Calu3 (cell line): ENCODE measurements at regions not wholly inside any gene's neighbourhood (a gene's known extent, or its start where the extent isn't known, plus 50 kb on each side); places are given as distances from the start of the nearest gene placed in this dataset.

ENCODE experiments used
- BruUV-seq: library from RNA; stranded (reverse); fragments of 400-500 nt; replicated peaks from 2 replicates; lab custom pipeline; 2021; lab: Mats Ljungman, UMichigan
- CTCF ChIA-PET: fragments of 300-600 bp; sonication (Branson Sonifier 250); formaldehyde crosslinking; loops from one replicate; lab custom pipeline; 2022; ENCODE audit warnings: antibody characterized with exemption; lab: Charles Lee
- DNase-seq: peaks from one replicate; pipeline ENCODE4 v3.0.0; 2022
- H3K27ac Mint-ChIP-seq: one replicate; pipeline ENCODE4 v1.8.0; 2022; ENCODE audit warnings: mixed read lengths; ENCODE audit not compliant: unreplicated experiment
- H3K27me3 Mint-ChIP-seq: one replicate; pipeline ENCODE4 v1.8.0; 2022; ENCODE audit warnings: mixed read lengths; ENCODE audit not compliant: unreplicated experiment
- H3K36me3 Mint-ChIP-seq: one replicate; pipeline ENCODE4 v1.8.0; 2022; ENCODE audit warnings: mild to moderate bottlenecking, moderate library complexity, mixed read lengths; ENCODE audit not compliant: insufficient read depth, unreplicated experiment
- H3K4me1 Mint-ChIP-seq: one replicate; pipeline ENCODE4 v1.8.0; 2022; ENCODE audit warnings: mild to moderate bottlenecking, low read depth, mixed read lengths; ENCODE audit not compliant: unreplicated experiment
- H3K4me3 Mint-ChIP-seq: one replicate; pipeline ENCODE4 v1.8.0; 2022; ENCODE audit warnings: mild to moderate bottlenecking, low read depth, moderate library complexity, mixed read lengths; ENCODE audit not compliant: unreplicated experiment
- H3K9me3 Mint-ChIP-seq: one replicate; pipeline ENCODE4 v1.8.0; 2022; ENCODE audit warnings: low read depth, mixed read lengths; ENCODE audit not compliant: unreplicated experiment
- intact Hi-C: fragments of 100-400 bp; cut with micrococcal nuclease; formaldehyde crosslinking; loops from one replicate; pipeline ENCODE4 v1.10.0; 2022; ENCODE audit not compliant: unreplicated experiment
- TF ChIP-seq, protein P1 (sequence below): fragments of 200-600 bp; IDR thresholded peaks from one replicate; pipeline ENCODE4 v1.8.0; 2022; ENCODE audit warnings: antibody characterized with exemption; ENCODE audit not compliant: unreplicated experiment

DNA sequence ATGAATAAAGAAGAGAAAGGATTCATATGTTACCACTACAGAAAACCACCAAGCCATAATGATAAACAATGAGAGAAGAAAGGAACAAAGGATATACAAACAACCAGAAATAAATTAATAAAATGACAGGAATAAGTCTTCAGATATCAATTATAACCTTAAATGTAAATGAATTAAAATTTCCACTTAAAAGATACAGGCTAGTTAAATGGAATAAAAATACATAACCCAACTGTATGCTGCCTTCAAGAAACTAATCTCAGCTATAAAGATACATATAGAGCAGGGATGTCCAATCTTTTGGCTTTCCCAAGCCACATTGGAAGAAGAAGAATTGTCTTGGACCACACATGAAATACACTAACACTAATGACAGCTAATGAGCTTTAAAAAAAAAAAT, 135.9 kb upstream of the GJE1 start:
- no peak for DNase-seq
- TF ChIP-seq, protein P1, sequence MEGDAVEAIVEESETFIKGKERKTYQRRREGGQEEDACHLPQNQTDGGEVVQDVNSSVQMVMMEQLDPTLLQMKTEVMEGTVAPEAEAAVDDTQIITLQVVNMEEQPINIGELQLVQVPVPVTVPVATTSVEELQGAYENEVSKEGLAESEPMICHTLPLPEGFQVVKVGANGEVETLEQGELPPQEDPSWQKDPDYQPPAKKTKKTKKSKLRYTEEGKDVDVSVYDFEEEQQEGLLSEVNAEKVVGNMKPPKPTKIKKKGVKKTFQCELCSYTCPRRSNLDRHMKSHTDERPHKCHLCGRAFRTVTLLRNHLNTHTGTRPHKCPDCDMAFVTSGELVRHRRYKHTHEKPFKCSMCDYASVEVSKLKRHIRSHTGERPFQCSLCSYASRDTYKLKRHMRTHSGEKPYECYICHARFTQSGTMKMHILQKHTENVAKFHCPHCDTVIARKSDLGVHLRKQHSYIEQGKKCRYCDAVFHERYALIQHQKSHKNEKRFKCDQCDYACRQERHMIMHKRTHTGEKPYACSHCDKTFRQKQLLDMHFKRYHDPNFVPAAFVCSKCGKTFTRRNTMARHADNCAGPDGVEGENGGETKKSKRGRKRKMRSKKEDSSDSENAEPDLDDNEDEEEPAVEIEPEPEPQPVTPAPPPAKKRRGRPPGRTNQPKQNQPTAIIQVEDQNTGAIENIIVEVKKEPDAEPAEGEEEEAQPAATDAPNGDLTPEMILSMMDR, result no peak
- Mint-ChIP-seq H3K4me3 (no peak overlapping the region), H3K36me3 (no peaks in the 10 kb centered on the region), H3K9me3 (peaks cover 2% of the 10 kb centered on the region), H3K27me3 (no peaks in the 10 kb centered on the region), H3K4me1 (no peaks in the 10 kb centered on the region), H3K27ac (no peak overlapping the region)
- no TSS peak for BruUV-seq
- intact Hi-C loops, result no loop called here
- CTCF ChIA-PET, result no interaction called here

DNA sequence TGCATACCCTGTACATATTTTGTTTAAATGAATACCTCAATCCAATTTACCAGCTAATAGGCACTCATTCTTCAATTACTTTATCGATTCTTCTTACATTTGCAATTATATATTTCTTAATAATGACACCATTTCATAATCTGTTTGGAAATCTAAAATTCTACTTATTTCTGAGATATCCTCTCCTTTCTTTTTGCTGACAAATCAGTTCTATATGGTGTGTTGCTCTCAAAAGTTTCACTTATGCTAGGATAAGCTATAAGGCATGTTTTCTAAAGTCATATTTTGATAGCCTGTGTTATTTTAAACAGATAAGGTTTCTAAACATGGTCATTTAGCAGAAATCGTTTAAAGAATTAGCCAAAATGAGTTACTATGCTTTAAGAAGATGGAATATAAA, 140.6 kb upstream of the GJE1 start:
- H3K27ac Mint-ChIP-seq, result no peak overlapping the region
- H3K9me3 Mint-ChIP-seq, result peaks cover 2% of the 10 kb centered on the region
- no TSS peak for BruUV-seq
- CTCF ChIA-PET, result no interaction called here
- H3K4me1 Mint-ChIP-seq, result peaks cover 10% of the 10 kb centered on the region
- TF ChIP-seq, protein P1, result no peak
- no peaks in the 10 kb centered on the region for H3K36me3 Mint-ChIP-seq
- intact Hi-C loops, result no loop called here
- DNase-seq, result no peak
- H3K4me3 Mint-ChIP-seq, result no peak overlapping the region
- H3K27me3 Mint-ChIP-seq, result no peaks in the 10 kb centered on the region

DNA sequence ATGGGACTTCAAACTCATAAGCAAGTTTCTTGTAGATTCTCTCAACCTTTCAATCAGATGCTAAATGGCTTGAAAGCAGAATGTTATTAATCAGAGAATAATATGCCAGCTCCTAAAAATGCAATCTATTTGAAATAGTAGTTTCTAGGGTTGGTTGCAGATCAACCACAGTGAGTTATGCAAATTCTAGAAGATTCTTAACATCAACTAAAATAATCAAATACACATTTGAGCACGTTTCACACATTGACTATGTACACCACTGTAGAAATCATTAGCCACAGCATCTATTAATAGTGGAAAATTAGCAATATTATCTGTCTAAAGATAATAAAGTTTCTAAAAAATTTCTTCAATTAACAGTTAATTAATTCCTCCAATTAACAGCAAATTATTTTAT, 141.9 kb upstream of the GJE1 start:
- DNase-seq, result no peak
- no TSS peak for BruUV-seq
- no peaks in the 10 kb centered on the region for H3K9me3 Mint-ChIP-seq
- intact Hi-C loops, result no loop called here
- H3K36me3 Mint-ChIP-seq, result no peaks in the 10 kb centered on the region
- TF ChIP-seq, protein P1, result no peak
- H3K4me1 Mint-ChIP-seq, result peaks cover 10% of the 10 kb centered on the region
- no peaks in the 10 kb centered on the region for H3K27me3 Mint-ChIP-seq
- H3K4me3 Mint-ChIP-seq, result no peak overlapping the region
- CTCF ChIA-PET, result no interaction called here
- no peak overlapping the region for H3K27ac Mint-ChIP-seq

DNA sequence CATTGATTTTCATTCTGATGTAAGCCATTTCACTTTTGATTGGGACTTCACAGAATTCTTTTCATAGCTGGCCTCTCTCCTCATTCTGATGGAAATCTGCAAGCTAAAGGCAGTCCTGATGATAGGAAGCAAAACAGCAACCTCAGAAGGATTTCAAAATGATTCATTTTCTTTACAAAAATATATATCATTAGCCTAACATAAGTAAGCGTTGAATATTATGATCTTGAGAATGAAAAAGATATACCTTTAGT, 143.1 kb upstream of the GJE1 start:
- Mint-ChIP-seq H3K36me3 (no peaks in the 10 kb centered on the region), H3K9me3 (no peaks in the 10 kb centered on the region), H3K27me3 (no peaks in the 10 kb centered on the region), H3K27ac (no peak overlapping the region), H3K4me3 (no peak overlapping the region), H3K4me1 (peaks cover 10% of the 10 kb centered on the region)
- intact Hi-C loops, result loop anchor here (1.0 kb wide), 2 partner anchors 56 to 123 kb away; no protein-coding TSS in a partner anchor
- DNase-seq, result no peak
- CTCF ChIA-PET, result interaction anchor here (0.7 to 1.3 kb wide), 3 partner anchors 41 to 55 kb away, joined by 3 read pairs; no protein-coding TSS in a partner anchor
- no TSS peak for BruUV-seq
- TF ChIP-seq, protein P1, result no peak
